HepG2 (cell line): ENCODE measurements at regions not wholly inside any gene's neighbourhood (a gene's known extent, or its start where the extent isn't known, plus 50 kb on each side); places are given as distances from the start of the nearest gene placed in this dataset.

Source experiments
- ARID2 ChIP-seq: sonication (generic); formaldehyde crosslinking; IDR thresholded peaks from 2 replicates; pipeline ENCODE4 v1.8.1; 2022; ENCODE audit warnings: mild to moderate bottlenecking, missing genetic modification reagents, borderline replicate concordance
- CHD4 ChIP-seq: fragments of 200-600 bp; sonication (generic); IDR thresholded peaks from 2 replicates; pipeline ENCODE4 v1.7.0; 2017; ENCODE audit warnings: mild to moderate bottlenecking, low read length, borderline replicate concordance
- TF ChIP-seq, protein P1 (sequence below): sonication (generic); formaldehyde crosslinking; IDR thresholded peaks from 2 replicates; pipeline ENCODE4 v1.5.0; 2020; ENCODE audit warnings: mild to moderate bottlenecking, missing genetic modification reagents, borderline replicate concordance
- TF ChIP-seq, protein P2 (sequence below): sonication (generic); formaldehyde crosslinking; IDR thresholded peaks from 2 replicates; pipeline ENCODE4 v1.5.0; 2020; ENCODE audit warnings: missing genetic modification reagents, mild to moderate bottlenecking, borderline replicate concordance

DNA sequence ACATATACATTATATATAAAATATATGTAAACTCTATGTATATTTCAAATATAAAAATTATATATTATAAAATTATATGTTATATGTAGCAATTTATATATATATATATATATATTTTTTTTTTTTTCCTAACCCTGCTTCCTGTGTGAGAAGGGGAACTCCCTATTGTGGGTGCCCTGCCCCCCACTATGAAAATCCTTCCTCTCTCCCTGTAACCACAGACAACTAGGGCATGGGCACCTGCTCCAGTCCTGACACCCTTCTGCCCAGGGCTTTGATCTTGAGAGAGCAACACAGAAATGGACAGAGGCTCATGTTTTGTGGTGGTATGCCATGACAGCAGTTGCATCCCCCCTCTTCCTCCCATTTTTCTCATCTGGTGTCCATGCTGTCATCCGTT is 148.7 kb upstream of the IL12B start (continued):
- TF ChIP-seq, protein P1, sequence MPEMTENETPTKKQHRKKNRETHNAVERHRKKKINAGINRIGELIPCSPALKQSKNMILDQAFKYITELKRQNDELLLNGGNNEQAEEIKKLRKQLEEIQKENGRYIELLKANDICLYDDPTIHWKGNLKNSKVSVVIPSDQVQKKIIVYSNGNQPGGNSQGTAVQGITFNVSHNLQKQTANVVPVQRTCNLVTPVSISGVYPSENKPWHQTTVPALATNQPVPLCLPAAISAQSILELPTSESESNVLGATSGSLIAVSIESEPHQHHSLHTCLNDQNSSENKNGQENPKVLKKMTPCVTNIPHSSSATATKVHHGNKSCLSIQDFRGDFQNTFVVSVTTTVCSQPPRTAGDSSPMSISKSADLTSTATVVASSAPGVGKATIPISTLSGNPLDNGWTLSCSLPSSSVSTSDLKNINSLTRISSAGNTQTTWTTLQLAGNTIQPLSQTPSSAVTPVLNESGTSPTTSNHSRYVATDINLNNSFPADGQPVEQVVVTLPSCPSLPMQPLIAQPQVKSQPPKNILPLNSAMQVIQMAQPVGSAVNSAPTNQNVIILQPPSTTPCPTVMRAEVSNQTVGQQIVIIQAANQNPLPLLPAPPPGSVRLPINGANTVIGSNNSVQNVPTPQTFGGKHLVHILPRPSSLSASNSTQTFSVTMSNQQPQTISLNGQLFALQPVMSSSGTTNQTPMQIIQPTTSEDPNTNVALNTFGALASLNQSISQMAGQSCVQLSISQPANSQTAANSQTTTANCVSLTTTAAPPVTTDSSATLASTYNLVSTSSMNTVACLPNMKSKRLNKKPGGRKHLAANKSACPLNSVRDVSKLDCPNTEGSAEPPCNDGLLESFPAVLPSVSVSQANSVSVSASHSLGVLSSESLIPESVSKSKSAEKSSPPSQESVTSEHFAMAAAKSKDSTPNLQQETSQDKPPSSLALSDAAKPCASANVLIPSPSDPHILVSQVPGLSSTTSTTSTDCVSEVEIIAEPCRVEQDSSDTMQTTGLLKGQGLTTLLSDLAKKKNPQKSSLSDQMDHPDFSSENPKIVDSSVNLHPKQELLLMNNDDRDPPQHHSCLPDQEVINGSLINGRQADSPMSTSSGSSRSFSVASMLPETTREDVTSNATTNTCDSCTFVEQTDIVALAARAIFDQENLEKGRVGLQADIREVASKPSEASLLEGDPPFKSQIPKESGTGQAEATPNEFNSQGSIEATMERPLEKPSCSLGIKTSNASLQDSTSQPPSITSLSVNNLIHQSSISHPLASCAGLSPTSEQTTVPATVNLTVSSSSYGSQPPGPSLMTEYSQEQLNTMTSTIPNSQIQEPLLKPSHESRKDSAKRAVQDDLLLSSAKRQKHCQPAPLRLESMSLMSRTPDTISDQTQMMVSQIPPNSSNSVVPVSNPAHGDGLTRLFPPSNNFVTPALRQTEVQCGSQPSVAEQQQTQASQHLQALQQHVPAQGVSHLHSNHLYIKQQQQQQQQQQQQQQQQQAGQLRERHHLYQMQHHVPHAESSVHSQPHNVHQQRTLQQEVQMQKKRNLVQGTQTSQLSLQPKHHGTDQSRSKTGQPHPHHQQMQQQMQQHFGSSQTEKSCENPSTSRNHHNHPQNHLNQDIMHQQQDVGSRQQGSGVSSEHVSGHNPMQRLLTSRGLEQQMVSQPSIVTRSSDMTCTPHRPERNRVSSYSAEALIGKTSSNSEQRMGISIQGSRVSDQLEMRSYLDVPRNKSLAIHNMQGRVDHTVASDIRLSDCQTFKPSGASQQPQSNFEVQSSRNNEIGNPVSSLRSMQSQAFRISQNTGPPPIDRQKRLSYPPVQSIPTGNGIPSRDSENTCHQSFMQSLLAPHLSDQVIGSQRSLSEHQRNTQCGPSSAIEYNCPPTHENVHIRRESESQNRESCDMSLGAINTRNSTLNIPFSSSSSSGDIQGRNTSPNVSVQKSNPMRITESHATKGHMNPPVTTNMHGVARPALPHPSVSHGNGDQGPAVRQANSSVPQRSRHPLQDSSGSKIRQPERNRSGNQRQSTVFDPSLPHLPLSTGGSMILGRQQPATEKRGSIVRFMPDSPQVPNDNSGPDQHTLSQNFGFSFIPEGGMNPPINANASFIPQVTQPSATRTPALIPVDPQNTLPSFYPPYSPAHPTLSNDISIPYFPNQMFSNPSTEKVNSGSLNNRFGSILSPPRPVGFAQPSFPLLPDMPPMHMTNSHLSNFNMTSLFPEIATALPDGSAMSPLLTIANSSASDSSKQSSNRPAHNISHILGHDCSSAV: no peak
- TF ChIP-seq, protein P2, sequence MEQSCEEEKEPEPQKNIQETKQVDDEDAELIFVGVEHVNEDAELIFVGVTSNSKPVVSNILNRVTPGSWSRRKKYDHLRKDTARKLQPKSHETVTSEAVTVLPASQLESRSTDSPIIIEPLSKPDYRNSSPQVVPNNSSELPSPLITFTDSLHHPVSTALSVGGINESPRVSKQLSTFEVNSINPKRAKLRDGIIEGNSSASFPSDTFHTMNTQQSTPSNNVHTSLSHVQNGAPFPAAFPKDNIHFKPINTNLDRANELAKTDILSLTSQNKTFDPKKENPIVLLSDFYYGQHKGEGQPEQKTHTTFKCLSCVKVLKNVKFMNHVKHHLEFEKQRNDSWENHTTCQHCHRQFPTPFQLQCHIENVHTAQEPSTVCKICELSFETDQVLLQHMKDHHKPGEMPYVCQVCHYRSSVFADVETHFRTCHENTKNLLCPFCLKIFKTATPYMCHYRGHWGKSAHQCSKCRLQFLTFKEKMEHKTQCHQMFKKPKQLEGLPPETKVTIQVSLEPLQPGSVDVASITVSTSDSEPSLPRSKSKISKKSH: no peak
- no peak for TF ChIP-seq CHD4
- no peak for TF ChIP-seq ARID2
